Smooth muscle cell (in vitro differentiated cells): ENCODE measurements at regions not wholly inside any gene's neighbourhood (a gene's known extent, or its start where the extent isn't known, plus 50 kb on each side); places are given as distances from the start of the nearest gene placed in this dataset.

Experiments
- DNase-seq: peaks from one replicate; lab custom pipeline; 2025; ENCODE audit not compliant: unreplicated experiment; lab: John Stamatoyannopoulos, UW
- H2AFZ ChIP-seq: fragments of 200-600 bp; sonication (generic); 2 replicates; pipeline ENCODE4 v1.6.0; 2016; ENCODE audit warnings: antibody characterized with exemption, low read depth, mild to moderate bottlenecking
- H3F3A ChIP-seq: fragments of 200-600 bp; sonication (generic); 2 replicates; pipeline ENCODE4 v1.6.0; 2017; ENCODE audit warnings: antibody characterized with exemption, low read depth
- H3K27ac ChIP-seq: fragments of 200-600 bp; sonication (generic); 2 replicates; pipeline ENCODE4 v1.5.1; 2016; ENCODE audit warnings: low read depth, mild to moderate bottlenecking
- H3K27me3 ChIP-seq: fragments of 200-600 bp; sonication (generic); 2 replicates; pipeline ENCODE4 v1.6.1; 2016; ENCODE audit warnings: low read depth, mild to moderate bottlenecking
- H3K36me3 ChIP-seq: fragments of 200-600 bp; sonication (generic); 2 replicates; pipeline ENCODE4 v1.5.1; 2016; ENCODE audit warnings: low read depth
- H3K4me1 ChIP-seq: fragments of 200-600 bp; sonication (generic); 2 replicates; pipeline ENCODE4 v1.5.1; 2016; ENCODE audit warnings: low read depth
- H3K4me2 ChIP-seq: fragments of 200-600 bp; sonication (generic); 2 replicates; pipeline ENCODE4 v1.6.0; 2016; ENCODE audit warnings: mild to moderate bottlenecking
- H3K4me3 ChIP-seq: fragments of 200-600 bp; sonication (generic); 2 replicates; pipeline ENCODE4 v1.5.1; 2016; ENCODE audit warnings: mild to moderate bottlenecking
- H3K79me2 ChIP-seq: fragments of 200-600 bp; sonication (generic); 2 replicates; pipeline ENCODE4 v1.6.0; 2016; ENCODE audit warnings: low read depth, mild to moderate bottlenecking
- H3K9ac ChIP-seq: fragments of 200-600 bp; sonication (generic); 2 replicates; pipeline ENCODE4 v1.6.0; 2016; ENCODE audit warnings: low read depth
- H3K9me3 ChIP-seq: fragments of 200-600 bp; sonication (generic); replicated peaks from 2 replicates; pipeline ENCODE4 v1.5.1; 2016; ENCODE audit warnings: low read depth
- H4K20me1 ChIP-seq: fragments of 200-600 bp; sonication (generic); 2 replicates; pipeline ENCODE4 v1.6.0; 2016; ENCODE audit warnings: low read depth
- WGBS: methylation state at CpG from one replicate; pipeline ENCODE4 v1.1.7; 2016; ENCODE audit warnings: low lambda C conversion rate; 5-methylcytosine and 5-hydroxymethylcytosine counted together
- TF ChIP-seq, protein P1 (sequence below): fragments of 200-600 bp; sonication (generic); IDR thresholded peaks from 2 replicates; pipeline ENCODE4 v1.5.1; 2017; ENCODE audit warnings: borderline replicate concordance, mild to moderate bottlenecking, antibody characterized with exemption; ENCODE audit not compliant: insufficient read depth, poor library complexity, severe bottlenecking

DNA sequence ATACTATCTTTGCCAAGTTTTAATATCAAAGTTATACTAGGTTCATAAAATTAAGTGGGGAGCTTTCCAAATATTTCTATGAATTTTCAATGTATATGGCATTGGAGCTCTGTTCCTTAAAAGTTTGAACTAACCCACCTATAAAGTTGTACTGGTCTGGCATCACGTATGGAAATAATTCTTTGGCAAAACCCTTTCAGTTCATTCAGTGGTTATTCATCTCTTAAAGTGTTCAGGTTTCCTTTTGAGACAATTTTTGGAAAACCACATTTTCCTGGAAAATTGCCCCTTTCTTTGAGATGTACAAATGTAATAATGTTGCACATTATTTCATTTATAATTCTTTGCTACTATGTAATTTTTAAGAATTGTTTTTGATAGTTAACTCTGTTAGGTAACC lies 62.5 kb upstream of the INPP5A start:
- Histone ChIP-seq H3K9ac (no peak overlapping the region), H3K4me3 (no peak overlapping the region), H3K27me3 (peaks cover 10% of the 10 kb centered on the region), H4K20me1 (no peaks in the 10 kb centered on the region), H3F3A (no peaks in the 10 kb centered on the region), H2AFZ (no peak overlapping the region), H3K4me1 (peaks cover 10% of the 10 kb centered on the region), H3K4me2 (no peak overlapping the region), H3K9me3 (no peaks in the 10 kb centered on the region), H3K36me3 (no peaks in the 10 kb centered on the region), H3K27ac (no peak overlapping the region), H3K79me2 (no peaks in the 10 kb centered on the region)
- TF ChIP-seq, protein P1, sequence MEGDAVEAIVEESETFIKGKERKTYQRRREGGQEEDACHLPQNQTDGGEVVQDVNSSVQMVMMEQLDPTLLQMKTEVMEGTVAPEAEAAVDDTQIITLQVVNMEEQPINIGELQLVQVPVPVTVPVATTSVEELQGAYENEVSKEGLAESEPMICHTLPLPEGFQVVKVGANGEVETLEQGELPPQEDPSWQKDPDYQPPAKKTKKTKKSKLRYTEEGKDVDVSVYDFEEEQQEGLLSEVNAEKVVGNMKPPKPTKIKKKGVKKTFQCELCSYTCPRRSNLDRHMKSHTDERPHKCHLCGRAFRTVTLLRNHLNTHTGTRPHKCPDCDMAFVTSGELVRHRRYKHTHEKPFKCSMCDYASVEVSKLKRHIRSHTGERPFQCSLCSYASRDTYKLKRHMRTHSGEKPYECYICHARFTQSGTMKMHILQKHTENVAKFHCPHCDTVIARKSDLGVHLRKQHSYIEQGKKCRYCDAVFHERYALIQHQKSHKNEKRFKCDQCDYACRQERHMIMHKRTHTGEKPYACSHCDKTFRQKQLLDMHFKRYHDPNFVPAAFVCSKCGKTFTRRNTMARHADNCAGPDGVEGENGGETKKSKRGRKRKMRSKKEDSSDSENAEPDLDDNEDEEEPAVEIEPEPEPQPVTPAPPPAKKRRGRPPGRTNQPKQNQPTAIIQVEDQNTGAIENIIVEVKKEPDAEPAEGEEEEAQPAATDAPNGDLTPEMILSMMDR, result no peak
- no peak for DNase-seq
- 85% methylated on average over 1 of the region's 1 CpG for WGBS

DNA sequence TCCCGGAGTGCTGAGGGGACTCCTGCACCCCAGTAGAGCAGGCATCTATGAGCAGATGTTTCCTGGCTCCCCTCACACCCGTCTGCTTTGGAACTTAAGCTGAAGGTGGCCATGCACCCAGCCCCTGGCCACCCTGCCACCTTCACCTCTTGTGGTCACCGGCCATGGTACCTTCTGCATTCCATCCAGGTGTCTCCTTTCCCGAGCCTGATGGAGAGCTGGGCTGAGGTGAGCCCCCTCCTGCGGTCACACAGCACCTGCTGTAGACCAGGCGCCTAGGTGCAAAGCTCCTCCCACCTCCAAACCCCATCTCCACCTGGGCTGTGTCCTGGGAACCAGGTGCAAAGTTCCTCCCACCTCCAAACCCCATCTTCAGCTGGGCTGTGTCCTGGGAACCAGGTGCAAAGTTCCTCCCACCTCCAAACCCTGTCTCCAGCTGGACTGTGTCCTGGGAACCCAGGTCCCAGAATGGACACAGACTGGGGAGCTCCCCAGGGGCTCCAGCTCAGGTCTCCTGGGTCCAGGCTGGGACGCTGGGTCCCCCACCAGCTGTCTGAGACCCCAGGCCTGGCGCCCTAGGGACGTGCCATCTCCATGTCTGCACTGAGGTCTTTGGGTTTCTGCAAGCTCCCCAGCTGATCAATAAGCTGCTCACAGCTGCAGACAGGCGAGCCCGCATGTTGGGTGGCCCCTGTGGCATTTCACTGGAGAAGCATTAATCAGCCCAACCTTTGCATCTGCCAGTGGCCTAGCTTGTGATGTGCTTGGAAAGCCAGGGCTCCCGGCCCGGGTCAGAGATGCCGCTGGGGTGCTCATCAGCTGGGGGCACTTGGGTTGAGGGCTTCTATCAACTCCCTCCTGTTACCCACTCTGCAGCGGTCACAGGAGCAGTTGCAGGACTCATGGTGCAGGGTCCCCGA lies 61.2 kb upstream of the INPP5A start:
- 87% methylated on average over 16 of the region's 16 CpGs for WGBS
- no peaks in the 10 kb centered on the region for H3K9me3 ChIP-seq
- no peak overlapping the region for H2AFZ ChIP-seq
- no peaks in the 10 kb centered on the region for H4K20me1 ChIP-seq
- H3K79me2 ChIP-seq, result no peaks in the 10 kb centered on the region
- no peak overlapping the region for H3K4me3 ChIP-seq
- no peak overlapping the region for H3K4me2 ChIP-seq
- peaks cover 10% of the 10 kb centered on the region for H3K4me1 ChIP-seq
- TF ChIP-seq, protein P1, result no peak
- no peak overlapping the region for H3K27ac ChIP-seq
- no peaks in the 10 kb centered on the region for H3F3A ChIP-seq
- no peak overlapping the region for H3K9ac ChIP-seq
- DNase-seq, result no peak
- H3K36me3 ChIP-seq, result no peaks in the 10 kb centered on the region
- H3K27me3 ChIP-seq, result peaks cover 10% of the 10 kb centered on the region

DNA sequence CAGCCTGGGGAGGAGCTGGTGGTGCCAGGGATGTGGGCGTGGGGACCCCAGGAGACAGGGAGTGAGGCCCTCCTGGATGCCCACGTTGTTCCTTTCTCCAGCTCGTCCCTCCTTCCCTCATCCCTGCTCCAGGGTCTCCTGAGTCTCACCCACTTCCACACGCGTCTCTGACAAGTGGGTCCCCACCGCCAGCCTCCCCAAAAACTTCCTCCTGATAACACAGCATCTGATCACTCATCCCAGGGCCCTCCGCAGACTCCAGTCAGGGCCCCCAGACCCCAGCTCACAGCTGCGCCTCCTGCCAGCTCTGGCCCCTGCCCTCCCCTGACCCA lies 60.6 kb upstream of the INPP5A start:
- Histone ChIP-seq H3K27ac (no peak overlapping the region), H3K9ac (no peak overlapping the region), H3K79me2 (no peaks in the 10 kb centered on the region), H3K4me1 (peaks cover 10% of the 10 kb centered on the region), H4K20me1 (no peaks in the 10 kb centered on the region), H3F3A (peaks cover 4% of the 10 kb centered on the region), H3K36me3 (no peaks in the 10 kb centered on the region), H2AFZ (no peak overlapping the region), H3K9me3 (no peaks in the 10 kb centered on the region), H3K4me3 (no peak overlapping the region), H3K4me2 (no peak overlapping the region), H3K27me3 (peaks cover 10% of the 10 kb centered on the region)
- 98% methylated on average over 4 of the region's 8 CpGs for WGBS
- TF ChIP-seq, protein P1, result no peak
- DNase-seq, result no peak
